AG04449 (cell line): ENCODE measurements at regions not wholly inside any gene's neighbourhood (a gene's known extent, or its start where the extent isn't known, plus 50 kb on each side); places are given as distances from the start of the nearest gene placed in this dataset.

Experiments
- CTCF ChIA-PET: fragments of 350-600 bp; formaldehyde crosslinking; extraction: SDS; loops from one replicate; lab custom pipeline; 2021; ENCODE audit warnings: antibody characterized with exemption; lab: Yijun Ruan, JAX
- POLR2A ChIA-PET: fragments of 400-600, 350-600 bp; formaldehyde crosslinking; extraction: SDS; loops from one replicate; lab custom pipeline; 2020; ENCODE audit warnings: antibody characterized with exemption, inconsistent platforms; lab: Yijun Ruan, JAX
- DNase-seq: peaks from one replicate; pipeline ENCODE4 v3.0.0-alpha.2; 2010; ENCODE audit warnings: low read depth, low spot score
- H3K4me3 ChIP-seq: 2 replicates; pipeline ENCODE4 v1.5.1; 2011; ENCODE audit warnings: low read depth, mild to moderate bottlenecking, control low read depth, low read length
- TF ChIP-seq, protein P1 (sequence below): IDR thresholded peaks from one replicate; pipeline ENCODE4 v1.5.1; 2011; ENCODE audit warnings: mild to moderate bottlenecking, moderate library complexity, low read length, control low read depth, inconsistent platforms; ENCODE audit not compliant: insufficient read depth; ENCODE audit errors: missing control alignments

DNA sequence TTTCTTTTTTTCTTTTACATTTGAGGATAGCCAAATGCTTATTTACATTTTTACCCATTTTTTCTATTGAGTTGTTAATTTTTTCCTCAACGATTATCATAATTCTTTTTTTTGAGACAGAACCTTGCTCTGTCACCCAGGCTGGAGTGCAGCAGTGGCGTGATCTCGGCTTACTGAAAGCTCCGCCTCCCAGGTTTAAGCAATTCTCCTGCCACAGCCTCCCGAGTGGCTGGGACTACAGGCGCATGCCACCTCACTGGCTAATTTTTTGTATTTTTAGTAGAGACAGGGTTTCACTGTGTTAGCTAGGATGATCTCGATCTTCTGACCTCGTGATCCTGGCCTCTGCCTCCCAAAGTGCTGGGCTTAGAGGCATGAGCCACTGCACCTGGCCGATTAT lies 208.7 kb downstream of the LIG4 start:
- POLR2A ChIA-PET: no interaction called here
- no peak overlapping the region for H3K4me3 ChIP-seq
- TF ChIP-seq, protein P1, sequence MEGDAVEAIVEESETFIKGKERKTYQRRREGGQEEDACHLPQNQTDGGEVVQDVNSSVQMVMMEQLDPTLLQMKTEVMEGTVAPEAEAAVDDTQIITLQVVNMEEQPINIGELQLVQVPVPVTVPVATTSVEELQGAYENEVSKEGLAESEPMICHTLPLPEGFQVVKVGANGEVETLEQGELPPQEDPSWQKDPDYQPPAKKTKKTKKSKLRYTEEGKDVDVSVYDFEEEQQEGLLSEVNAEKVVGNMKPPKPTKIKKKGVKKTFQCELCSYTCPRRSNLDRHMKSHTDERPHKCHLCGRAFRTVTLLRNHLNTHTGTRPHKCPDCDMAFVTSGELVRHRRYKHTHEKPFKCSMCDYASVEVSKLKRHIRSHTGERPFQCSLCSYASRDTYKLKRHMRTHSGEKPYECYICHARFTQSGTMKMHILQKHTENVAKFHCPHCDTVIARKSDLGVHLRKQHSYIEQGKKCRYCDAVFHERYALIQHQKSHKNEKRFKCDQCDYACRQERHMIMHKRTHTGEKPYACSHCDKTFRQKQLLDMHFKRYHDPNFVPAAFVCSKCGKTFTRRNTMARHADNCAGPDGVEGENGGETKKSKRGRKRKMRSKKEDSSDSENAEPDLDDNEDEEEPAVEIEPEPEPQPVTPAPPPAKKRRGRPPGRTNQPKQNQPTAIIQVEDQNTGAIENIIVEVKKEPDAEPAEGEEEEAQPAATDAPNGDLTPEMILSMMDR: no peak
- CTCF ChIA-PET: no interaction called here
- DNase-seq: no peak

DNA sequence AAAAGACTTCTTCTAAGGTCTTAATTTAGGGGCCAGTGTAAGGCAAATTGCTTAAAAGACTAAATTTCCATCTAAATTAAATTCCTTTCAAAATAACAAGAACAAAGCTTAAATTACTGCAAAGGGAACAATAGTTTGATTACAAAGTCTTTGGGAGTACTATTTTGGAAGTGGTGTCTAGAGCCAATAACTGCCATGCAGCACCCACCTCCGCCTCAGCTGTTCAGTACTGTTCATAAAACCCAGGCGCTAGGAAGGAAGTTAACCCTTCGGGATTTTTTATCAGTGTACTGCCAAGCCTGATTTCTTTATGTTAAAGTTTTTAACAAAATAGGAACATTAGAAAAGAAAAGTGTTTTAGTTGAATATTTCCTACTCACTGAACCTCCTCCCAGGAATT lies 210.1 kb downstream of the LIG4 start:
- no peak overlapping the region for H3K4me3 ChIP-seq
- DNase-seq: no peak
- TF ChIP-seq, protein P1: no peak
- ChIA-PET CTCF (no interaction called here), POLR2A (no interaction called here)

DNA sequence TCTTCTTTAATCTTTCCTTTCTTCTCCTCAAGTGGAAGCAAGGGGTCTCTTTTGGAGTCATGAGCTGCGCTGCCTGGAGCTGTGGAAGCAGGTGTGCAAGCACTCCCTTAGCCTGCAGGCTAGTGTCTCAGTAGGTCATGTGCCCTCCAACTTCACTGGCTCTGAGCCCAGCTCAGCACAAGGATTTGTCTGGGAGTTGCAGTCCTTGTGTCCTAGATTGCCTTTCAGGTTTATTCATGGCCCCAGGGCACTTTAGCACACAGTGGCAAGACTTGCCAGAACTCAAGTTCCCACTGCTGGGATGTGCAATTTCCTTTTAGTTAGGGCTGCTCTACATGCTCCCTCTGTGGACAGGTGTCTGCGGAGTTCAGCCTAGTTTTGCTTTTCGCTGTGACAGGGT lies 211.7 kb downstream of the LIG4 start:
- CTCF ChIA-PET: no interaction called here
- POLR2A ChIA-PET: no interaction called here
- DNase-seq: no peak
- TF ChIP-seq, protein P1: no peak
- H3K4me3 ChIP-seq: no peak overlapping the region

- DNase-seq: no peak
- TF ChIP-seq, protein P1: no peak
- no peak overlapping the region for H3K4me3 ChIP-seq
- ChIA-PET POLR2A (no interaction called here), CTCF (no interaction called here)
These were observed 214.3 kb downstream of the LIG4 start for GRCh38 chr13:108000998-108001397.

DNA sequence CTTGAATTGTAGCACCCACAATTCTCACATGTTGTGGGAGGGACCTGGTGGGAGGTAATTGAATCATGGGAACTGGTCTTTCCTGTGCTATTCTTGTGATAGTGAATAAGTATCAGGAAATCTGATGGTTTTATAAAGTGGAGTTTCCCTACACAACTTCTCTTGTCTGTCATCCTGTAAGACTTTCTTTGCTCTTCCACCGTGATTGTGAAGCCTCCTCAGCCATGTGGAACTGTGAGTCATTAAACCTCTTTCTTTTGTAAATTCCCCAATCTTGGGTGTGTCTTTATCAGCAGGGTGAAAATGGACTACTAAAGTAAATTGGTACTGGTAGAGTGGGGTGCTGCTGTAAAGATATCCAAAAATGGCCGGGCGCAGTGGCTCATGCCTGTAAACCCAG lies 215.6 kb downstream of the LIG4 start:
- ChIA-PET POLR2A (no interaction called here), CTCF (no interaction called here)
- no peak overlapping the region for H3K4me3 ChIP-seq
- no peak for DNase-seq
- TF ChIP-seq, protein P1: no peak

DNA sequence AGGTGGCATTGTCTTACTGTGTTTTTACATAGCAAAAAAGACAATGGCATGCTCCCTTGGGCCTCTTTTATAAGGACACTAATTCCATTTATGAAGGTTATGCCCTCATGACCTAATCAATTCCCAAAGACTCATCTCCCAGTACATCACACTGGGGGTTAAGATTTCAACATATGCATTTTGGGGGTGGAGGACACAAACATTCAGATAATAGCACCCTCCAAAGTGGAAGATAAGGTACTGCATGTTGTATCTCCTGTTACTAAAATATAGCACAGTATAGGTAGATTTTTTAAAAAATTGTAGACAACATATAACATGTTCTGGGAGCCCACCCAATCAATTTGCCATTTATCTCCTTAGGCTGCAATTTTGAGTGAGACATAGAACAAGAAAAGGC lies 221.2 kb downstream of the LIG4 start:
- DNase-seq: no peak
- H3K4me3 ChIP-seq: no peak overlapping the region
- TF ChIP-seq, protein P1: no peak
- ChIA-PET POLR2A (no interaction called here), CTCF (no interaction called here)
